ENCODE measurements at regions not wholly inside any gene's neighbourhood (a gene's known extent, or its start where the extent isn't known, plus 50 kb on each side); places are given as distances from the start of the nearest gene placed in this dataset.

DNA sequence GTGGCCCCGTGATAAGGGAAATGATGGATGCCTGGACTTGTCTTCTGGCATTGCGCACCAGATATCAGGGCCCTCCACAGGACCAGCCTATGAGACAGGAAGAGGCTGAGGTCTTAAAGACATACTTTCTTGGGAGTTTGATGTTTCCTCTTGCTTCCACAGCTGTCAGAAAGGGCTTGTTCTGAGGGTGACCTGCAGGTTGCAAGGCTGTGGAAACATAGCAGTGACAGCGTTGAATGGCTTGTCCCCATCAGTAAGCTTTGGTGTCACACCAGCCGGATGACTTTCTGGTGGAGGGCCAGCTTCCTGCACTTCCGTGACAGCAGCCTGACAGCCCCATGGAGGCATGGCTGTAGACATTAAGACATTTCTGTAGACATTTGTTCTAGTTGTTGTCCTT is 143.2 kb downstream of the C9orf152 start:
- TF ChIP-seq, protein P1, sequence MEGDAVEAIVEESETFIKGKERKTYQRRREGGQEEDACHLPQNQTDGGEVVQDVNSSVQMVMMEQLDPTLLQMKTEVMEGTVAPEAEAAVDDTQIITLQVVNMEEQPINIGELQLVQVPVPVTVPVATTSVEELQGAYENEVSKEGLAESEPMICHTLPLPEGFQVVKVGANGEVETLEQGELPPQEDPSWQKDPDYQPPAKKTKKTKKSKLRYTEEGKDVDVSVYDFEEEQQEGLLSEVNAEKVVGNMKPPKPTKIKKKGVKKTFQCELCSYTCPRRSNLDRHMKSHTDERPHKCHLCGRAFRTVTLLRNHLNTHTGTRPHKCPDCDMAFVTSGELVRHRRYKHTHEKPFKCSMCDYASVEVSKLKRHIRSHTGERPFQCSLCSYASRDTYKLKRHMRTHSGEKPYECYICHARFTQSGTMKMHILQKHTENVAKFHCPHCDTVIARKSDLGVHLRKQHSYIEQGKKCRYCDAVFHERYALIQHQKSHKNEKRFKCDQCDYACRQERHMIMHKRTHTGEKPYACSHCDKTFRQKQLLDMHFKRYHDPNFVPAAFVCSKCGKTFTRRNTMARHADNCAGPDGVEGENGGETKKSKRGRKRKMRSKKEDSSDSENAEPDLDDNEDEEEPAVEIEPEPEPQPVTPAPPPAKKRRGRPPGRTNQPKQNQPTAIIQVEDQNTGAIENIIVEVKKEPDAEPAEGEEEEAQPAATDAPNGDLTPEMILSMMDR (IDR thresholded peaks at IDR 0.05; ENCODE audit: poor library complexity): no peak
- TF ChIP-seq EZH2 (IDR thresholded peaks at IDR 0.05; ENCODE audit: borderline replicate concordance) (no peak), EZH2phosphoT487 (IDR thresholded peaks at IDR 0.05; ENCODE audit: low read depth, severe bottlenecking, unreplicated experiment) (no peak)

All from hepatocyte (in vitro differentiated cells).